Fibroblast of pulmonary artery (primary cell): ENCODE measurements at regions not wholly inside any gene's neighbourhood (a gene's known extent, or its start where the extent isn't known, plus 50 kb on each side); places are given as distances from the start of the nearest gene placed in this dataset.

ENCODE experiments used
- DNase-seq: peaks from one replicate; pipeline ENCODE4 v3.0.0-alpha.2; 2010; ENCODE audit warnings: low read depth
- H3K4me3 ChIP-seq: replicated peaks from 2 replicates; pipeline ENCODE4 v1.5.1; 2011; ENCODE audit warnings: low read depth, mild to moderate bottlenecking, control low read depth, low read length, moderate library complexity
- TF ChIP-seq, protein P1 (sequence below): IDR thresholded peaks from 2 replicates; pipeline ENCODE4 v1.5.1; 2011; ENCODE audit warnings: mild to moderate bottlenecking, control low read depth, low read length, inconsistent platforms; ENCODE audit errors: missing control alignments

DNA sequence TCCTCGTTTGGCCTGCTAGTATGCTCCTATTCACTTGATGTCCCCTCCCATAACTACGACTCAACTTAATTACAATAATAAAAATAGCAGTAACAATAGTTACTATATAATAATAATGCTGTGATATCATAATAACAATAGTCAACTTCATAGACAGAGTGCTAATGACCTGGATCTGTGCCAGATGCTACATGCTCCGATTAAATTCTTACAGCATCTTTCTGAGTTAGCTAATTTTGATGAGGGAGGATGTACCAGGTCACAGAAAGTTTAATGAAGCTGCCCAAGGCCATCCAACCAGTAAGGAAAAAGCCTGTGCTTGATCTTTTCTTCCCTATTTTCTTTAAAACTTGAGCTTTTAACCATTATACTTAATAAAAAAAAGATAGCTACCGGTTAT, 413.4 kb upstream of the LRRC4C start:
- DNase-seq: no peak
- TF ChIP-seq, protein P1, sequence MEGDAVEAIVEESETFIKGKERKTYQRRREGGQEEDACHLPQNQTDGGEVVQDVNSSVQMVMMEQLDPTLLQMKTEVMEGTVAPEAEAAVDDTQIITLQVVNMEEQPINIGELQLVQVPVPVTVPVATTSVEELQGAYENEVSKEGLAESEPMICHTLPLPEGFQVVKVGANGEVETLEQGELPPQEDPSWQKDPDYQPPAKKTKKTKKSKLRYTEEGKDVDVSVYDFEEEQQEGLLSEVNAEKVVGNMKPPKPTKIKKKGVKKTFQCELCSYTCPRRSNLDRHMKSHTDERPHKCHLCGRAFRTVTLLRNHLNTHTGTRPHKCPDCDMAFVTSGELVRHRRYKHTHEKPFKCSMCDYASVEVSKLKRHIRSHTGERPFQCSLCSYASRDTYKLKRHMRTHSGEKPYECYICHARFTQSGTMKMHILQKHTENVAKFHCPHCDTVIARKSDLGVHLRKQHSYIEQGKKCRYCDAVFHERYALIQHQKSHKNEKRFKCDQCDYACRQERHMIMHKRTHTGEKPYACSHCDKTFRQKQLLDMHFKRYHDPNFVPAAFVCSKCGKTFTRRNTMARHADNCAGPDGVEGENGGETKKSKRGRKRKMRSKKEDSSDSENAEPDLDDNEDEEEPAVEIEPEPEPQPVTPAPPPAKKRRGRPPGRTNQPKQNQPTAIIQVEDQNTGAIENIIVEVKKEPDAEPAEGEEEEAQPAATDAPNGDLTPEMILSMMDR: no peak
- no peak overlapping the region for H3K4me3 ChIP-seq

DNA sequence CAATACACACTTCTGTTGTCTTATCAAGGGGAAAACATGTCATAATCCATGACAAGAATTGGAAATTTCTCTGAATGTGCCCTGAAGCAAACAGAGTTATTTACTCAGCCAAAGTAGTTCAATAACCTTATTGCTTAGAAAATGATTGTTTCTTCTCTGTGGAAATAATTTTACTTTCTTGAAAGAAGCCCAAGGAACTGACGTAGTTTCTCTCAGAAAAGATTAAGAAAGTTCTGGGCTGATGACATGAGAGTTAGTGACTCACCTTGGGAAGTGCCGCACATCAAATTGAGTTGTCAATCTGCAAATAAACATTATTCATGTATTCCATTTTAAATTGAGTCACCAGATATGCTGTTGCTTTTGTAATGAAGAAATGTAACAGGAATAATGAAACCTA, 418.6 kb upstream of the LRRC4C start:
- TF ChIP-seq, protein P1: no peak
- peak; percentile 25 for DNase-seq
- no peak overlapping the region for H3K4me3 ChIP-seq

DNA sequence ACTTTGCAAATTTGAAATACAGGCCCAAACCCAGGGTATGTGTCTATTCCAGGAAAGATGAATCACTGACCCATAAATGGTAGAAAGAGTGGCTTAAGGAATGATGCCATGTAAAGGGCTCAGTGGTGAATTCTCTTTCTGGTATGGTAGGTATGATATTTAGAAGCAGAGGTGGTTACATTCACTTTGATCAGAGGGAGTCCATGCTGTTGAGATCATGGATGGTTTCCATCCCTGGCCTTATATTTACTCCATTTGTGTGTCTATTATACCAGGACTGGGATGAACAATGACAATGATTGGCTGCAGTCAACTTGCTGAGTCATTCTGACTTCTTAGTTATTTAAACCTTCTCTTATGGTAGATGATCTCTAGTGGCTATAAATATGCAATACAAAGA, 419.8 kb upstream of the LRRC4C start:
- TF ChIP-seq, protein P1: no peak
- H3K4me3 ChIP-seq: no peak overlapping the region
- DNase-seq: peak; percentile 30

DNA sequence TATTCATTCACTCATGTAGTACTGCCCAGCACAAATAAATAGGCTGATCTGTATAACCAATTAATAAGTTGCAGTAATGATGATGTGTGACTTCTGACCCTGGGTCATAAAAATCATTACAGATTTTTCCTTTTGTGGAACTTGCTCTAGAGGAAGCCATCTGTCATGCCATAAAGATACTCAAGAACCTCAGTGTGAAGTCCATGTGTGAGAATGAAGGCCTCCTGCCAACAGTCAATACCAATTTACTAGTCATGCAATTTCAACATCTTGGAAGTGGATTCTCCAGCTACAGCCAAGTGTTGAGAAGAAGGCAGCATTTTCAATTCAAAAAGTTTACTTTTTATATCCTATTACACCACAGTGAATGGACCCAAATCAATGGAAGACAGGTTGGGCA, 435.6 kb upstream of the LRRC4C start:
- no peak overlapping the region for H3K4me3 ChIP-seq
- DNase-seq: no peak
- TF ChIP-seq, protein P1: no peak

DNA sequence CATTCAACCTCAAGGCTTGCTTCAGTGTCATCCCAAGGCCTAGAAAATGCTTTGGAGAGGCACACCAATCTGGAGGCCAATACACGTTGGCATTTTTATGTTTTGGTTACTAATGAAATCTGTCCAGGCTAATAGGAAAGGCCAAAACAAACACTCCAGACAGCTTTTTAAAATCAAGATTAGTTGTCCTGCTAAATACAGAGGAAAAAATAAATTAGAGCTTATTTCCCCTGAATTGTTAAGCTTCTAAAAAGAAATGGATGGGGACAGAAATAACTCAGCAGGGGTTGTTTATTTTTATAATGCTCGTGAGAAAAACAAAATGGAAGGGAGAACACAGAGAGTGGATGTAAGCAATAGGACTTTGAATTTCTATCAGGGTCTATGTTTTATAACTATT, 438.5 kb upstream of the LRRC4C start:
- H3K4me3 ChIP-seq: no peak overlapping the region
- TF ChIP-seq, protein P1: no peak
- no peak for DNase-seq

DNA sequence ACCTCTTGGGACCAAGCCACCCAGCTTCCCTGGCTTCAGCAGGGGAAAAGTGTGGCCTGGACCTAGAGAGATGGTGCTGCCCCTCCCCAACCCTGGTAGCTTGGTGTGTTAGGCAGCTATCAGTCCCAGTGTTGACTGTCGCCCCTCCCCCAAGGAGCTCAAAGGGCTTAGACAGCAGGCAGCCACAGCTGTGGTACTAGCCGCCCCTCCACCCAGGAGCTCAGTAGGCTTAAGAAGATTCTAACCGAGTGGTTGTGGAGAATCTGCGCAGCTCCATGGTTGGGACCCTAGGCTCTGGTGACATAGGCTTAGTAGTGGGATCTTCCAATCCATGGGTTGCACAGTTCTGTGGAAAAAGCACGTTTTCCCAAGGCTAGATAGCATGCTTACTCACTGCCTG, 458.4 kb upstream of the LRRC4C start:
- DNase-seq: no peak
- TF ChIP-seq, protein P1: no peak
- no peak overlapping the region for H3K4me3 ChIP-seq

DNA sequence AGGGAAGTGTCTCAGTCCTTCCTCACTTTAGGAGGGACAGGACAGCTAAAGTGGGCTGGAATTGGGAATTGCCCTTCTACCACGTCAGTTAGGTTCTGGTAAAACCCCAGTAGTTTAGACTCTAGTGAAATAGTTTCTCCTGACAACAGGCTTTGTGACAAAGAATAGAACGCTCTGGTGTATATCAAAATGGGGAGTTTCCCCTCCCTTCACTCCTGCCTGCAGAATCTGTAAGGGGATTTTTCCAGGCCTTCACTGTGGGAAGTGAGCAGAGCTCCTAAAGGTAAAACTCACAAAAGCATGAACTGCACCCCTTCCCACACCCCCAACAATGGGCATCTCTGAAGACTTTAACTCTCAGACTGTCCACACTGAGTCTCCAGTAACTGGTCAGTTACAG, 460.9 kb upstream of the LRRC4C start:
- TF ChIP-seq, protein P1: no peak
- DNase-seq: no peak
- H3K4me3 ChIP-seq: no peak overlapping the region
